DND-41 (cell line): ENCODE measurements at regions not wholly inside any gene's neighbourhood (a gene's known extent, or its start where the extent isn't known, plus 50 kb on each side); places are given as distances from the start of the nearest gene placed in this dataset.

Experiments
- ATAC-seq: fragments of 200-7000 bp; cut with Tn5 transposase; 3 replicates; pipeline ENCODE4 v1.9.1; 2021; ENCODE audit warnings: low read depth; ENCODE audit not compliant: insufficient read depth
- DNase-seq: peaks from one replicate; pipeline ENCODE4 v3.0.0-alpha.2; 2020
- H2AFZ ChIP-seq: 2 replicates; pipeline ENCODE4 v1.6.0; 2012; ENCODE audit warnings: low read depth, low read length
- H3K27ac ChIP-seq: 2 replicates; pipeline ENCODE4 v1.5.1; 2012; ENCODE audit warnings: low read length, inconsistent platforms
- H3K27me3 ChIP-seq: fragments of 200-600 bp; sonication (generic); 2 replicates; pipeline ENCODE4 v1.6.0; 2012; ENCODE audit warnings: low read length, mild to moderate bottlenecking, inconsistent platforms; ENCODE audit not compliant: insufficient read depth, poor library complexity
- H3K36me3 ChIP-seq: 2 replicates; pipeline ENCODE4 v1.5.1; 2012; ENCODE audit warnings: low read length, inconsistent platforms; ENCODE audit not compliant: insufficient read depth
- H3K4me1 ChIP-seq: 2 replicates; pipeline ENCODE4 v1.5.1; 2012; ENCODE audit warnings: mild to moderate bottlenecking, low read length; ENCODE audit not compliant: insufficient read depth
- H3K4me2 ChIP-seq: 2 replicates; pipeline ENCODE4 v1.6.0; 2012; ENCODE audit warnings: mild to moderate bottlenecking, moderate library complexity, low read length, inconsistent platforms; ENCODE audit not compliant: insufficient read depth
- H3K4me3 ChIP-seq, 2 experiments: fragments of 200-600 bp in 1 of 2; shearing (Covaris generic) in 1 of 2; 2 replicates each; pipeline ENCODE4 v1.5.1; 2012 to 2016; ENCODE audit warnings: inconsistent platforms in 2 of 2, low read length in 2 of 2, mild to moderate bottlenecking in 2 of 2, low read depth in 1 of 2, moderate library complexity in 1 of 2
- H3K79me2 ChIP-seq: 2 replicates; pipeline ENCODE4 v1.6.0; 2012; ENCODE audit warnings: low read length, inconsistent platforms; ENCODE audit not compliant: insufficient read depth
- H3K9ac ChIP-seq: 2 replicates; pipeline ENCODE4 v1.6.0; 2012; ENCODE audit warnings: low read depth, mild to moderate bottlenecking, inconsistent platforms, low read length, moderate library complexity
- H3K9me3 ChIP-seq: 2 replicates; pipeline ENCODE4 v1.5.1; 2012; ENCODE audit warnings: low read length, moderate library complexity, mild to moderate bottlenecking, inconsistent platforms; ENCODE audit not compliant: insufficient read depth, severe bottlenecking
- H4K20me1 ChIP-seq: 2 replicates; pipeline ENCODE4 v1.6.0; 2012; ENCODE audit warnings: low read length; ENCODE audit not compliant: insufficient read depth
- CTCF ChIP-seq: IDR thresholded peaks from 2 replicates; pipeline ENCODE4 v1.5.1; 2012; ENCODE audit warnings: borderline replicate concordance, low read length, moderate library complexity, mild to moderate bottlenecking; ENCODE audit not compliant: poor library complexity, severe bottlenecking; ENCODE audit errors: extremely low read depth
- EZH2 ChIP-seq: IDR thresholded peaks from 3 replicates; pipeline ENCODE4 v1.6.1; 2012; ENCODE audit warnings: borderline replicate concordance, low read depth, mild to moderate bottlenecking, moderate library complexity, low read length, inconsistent platforms; ENCODE audit not compliant: severe bottlenecking

- DNase-seq (no peak), ATAC-seq (peak; percentile 83)
- Histone ChIP-seq H3K79me2 (no peaks in the 10 kb centered on the region), H3K27ac (no peak overlapping the region; the same call in 1 of the 2 replicates), H3K27me3 (no peaks in the 10 kb centered on the region), H3K9ac (no peak overlapping the region), H3K4me2 (no peak overlapping the region), H2AFZ (no peak overlapping the region), H3K4me3 (no peak overlapping the region), H3K4me1 (peaks cover 30% of the 10 kb centered on the region), H4K20me1 (no peaks in the 10 kb centered on the region), H3K9me3 (no peaks in the 10 kb centered on the region), H3K36me3 (no peaks in the 10 kb centered on the region)
- TF ChIP-seq EZH2 (no peak), CTCF (no peak)
These were observed 486.7 kb upstream of the ADAMTS16 start for GRCh38 chr5:4653475-4653874.

GRCh38 chr5:4659851-4660250 is 480.3 kb upstream of the ADAMTS16 start:
- Histone ChIP-seq H3K36me3 (no peaks in the 10 kb centered on the region), H2AFZ (peak overlapping the region; percentile 68), H3K4me3 (no peak overlapping the region), H3K4me1 (peaks cover 21% of the 10 kb centered on the region), H3K79me2 (no peaks in the 10 kb centered on the region), H3K27me3 (no peaks in the 10 kb centered on the region), H3K9me3 (no peaks in the 10 kb centered on the region), H3K4me2 (peak overlapping the region; percentile 12; the same call in 1 of the 2 replicates), H3K27ac (peak overlapping the region; percentile 61), H3K9ac (no peak overlapping the region), H4K20me1 (no peaks in the 10 kb centered on the region)
- peak; percentile 72 for ATAC-seq
- no peak for DNase-seq
- peak; percentile 32 for TF ChIP-seq CTCF
- no peak for TF ChIP-seq EZH2

- TF ChIP-seq EZH2 (no peak), CTCF (no peak)
- Histone ChIP-seq H3K27me3 (no peaks in the 10 kb centered on the region), H3K9ac (no peak overlapping the region), H3K4me3 (no peak overlapping the region), H3K36me3 (no peaks in the 10 kb centered on the region), H2AFZ (no peak overlapping the region), H3K4me2 (no peak overlapping the region), H3K4me1 (peaks cover 21% of the 10 kb centered on the region), H3K9me3 (no peaks in the 10 kb centered on the region), H3K27ac (no peak overlapping the region), H4K20me1 (no peaks in the 10 kb centered on the region), H3K79me2 (no peaks in the 10 kb centered on the region)
- DNase-seq: no peak
- no peak for ATAC-seq
These were observed 478.8 kb upstream of the ADAMTS16 start for GRCh38 chr5:4661326-4661725.

GRCh38 chr5:4661836-4662235 is 478.3 kb upstream of the ADAMTS16 start:
- Histone ChIP-seq H3K36me3 (no peaks in the 10 kb centered on the region), H3K4me3 (no peak overlapping the region), H3K9ac (no peak overlapping the region), H3K79me2 (no peaks in the 10 kb centered on the region), H4K20me1 (no peaks in the 10 kb centered on the region), H2AFZ (no peak overlapping the region), H3K4me1 (peaks cover 21% of the 10 kb centered on the region), H3K27me3 (no peaks in the 10 kb centered on the region), H3K9me3 (no peaks in the 10 kb centered on the region), H3K27ac (no peak overlapping the region), H3K4me2 (no peak overlapping the region)
- ATAC-seq (no peak), DNase-seq (no peak)
- no peak for TF ChIP-seq CTCF
- no peak for TF ChIP-seq EZH2
